CD14-positive monocyte (primary cell): ENCODE measurements at regions not wholly inside any gene's neighbourhood (a gene's known extent, or its start where the extent isn't known, plus 50 kb on each side); places are given as distances from the start of the nearest gene placed in this dataset.

Experiments
- DNase-seq, 3 donors: peaks; one replicate each; pipeline ENCODE4 v3.0.0-alpha.2; 2011 to 2022
- H2AFZ ChIP-seq: 2 replicates; pipeline ENCODE4 v1.6.0; 2012; ENCODE audit warnings: mild to moderate bottlenecking, low read depth, low read length, inconsistent platforms; ENCODE audit not compliant: insufficient read depth, poor library complexity, severe bottlenecking
- H3K27ac ChIP-seq, 2 donors: 1 replicate in 1 of 2; 2 replicates in 1 of 2; pipeline ENCODE4 v1.5.1; 2012 to 2013; ENCODE audit warnings: low read length in 2 of 2, control low read depth in 1 of 2, inconsistent platforms in 1 of 2, low read depth in 1 of 2, mild to moderate bottlenecking in 1 of 2
- H3K27me3 ChIP-seq, 2 donors: one replicate each; pipeline versions ENCODE4 v1.6.0 to v1.6.1; 2011 to 2013; ENCODE audit warnings: low read length in 2 of 2; ENCODE audit not compliant: control insufficient read depth in 2 of 2, insufficient read depth in 2 of 2
- H3K36me3 ChIP-seq, 2 donors: replicated peaks in 1 of 2; 1 replicate in 1 of 2; 2 replicates in 1 of 2; pipeline versions ENCODE4 v1.5.1 to v1.6.1; 2012 to 2013; ENCODE audit warnings: low read length in 2 of 2, control low read depth in 1 of 2, inconsistent platforms in 1 of 2, mild to moderate bottlenecking in 1 of 2; ENCODE audit not compliant: insufficient read depth in 2 of 2, control insufficient read depth in 1 of 2
- H3K4me1 ChIP-seq, 2 donors: 1 replicate in 1 of 2; 2 replicates in 1 of 2; pipeline versions ENCODE4 v1.5.1 to v1.6.1; 2012 to 2013; ENCODE audit warnings: low read length in 2 of 2, control low read depth in 1 of 2, inconsistent platforms in 1 of 2, mild to moderate bottlenecking in 1 of 2, moderate library complexity in 1 of 2; ENCODE audit not compliant: insufficient read depth in 2 of 2, control insufficient read depth in 1 of 2
- H3K4me2 ChIP-seq: replicated peaks from 2 replicates; pipeline ENCODE3; 2012; ENCODE audit warnings: low read length, moderate library complexity, mild to moderate bottlenecking; ENCODE audit not compliant: poor library complexity, severe bottlenecking; ENCODE audit errors: extremely low read depth
- H3K4me3 ChIP-seq, 3 experiments: fragments of 200-600 bp in 1 of 3; sonication (generic) in 1 of 3; replicated peaks in 1 of 3; 1 replicate in 2 of 3; 2 replicates in 1 of 3; pipeline ENCODE4 v1.5.1; 2011 to 2013; ENCODE audit warnings: low read length in 3 of 3, mild to moderate bottlenecking in 3 of 3, control low read depth in 2 of 3, low read depth in 2 of 3, inconsistent platforms in 1 of 3, moderate library complexity in 1 of 3
- H3K79me2 ChIP-seq: 2 replicates; pipeline ENCODE4 v1.6.0; 2012; ENCODE audit warnings: mild to moderate bottlenecking, control low read depth, inconsistent platforms, low read length, moderate library complexity; ENCODE audit not compliant: insufficient read depth
- H3K9ac ChIP-seq: 2 replicates; pipeline ENCODE4 v1.6.0; 2017; ENCODE audit warnings: low read length, mild to moderate bottlenecking; ENCODE audit not compliant: insufficient read depth, poor library complexity, severe bottlenecking
- H3K9me3 ChIP-seq, 2 donors: replicated peaks in 1 of 2; 1 replicate in 1 of 2; 2 replicates in 1 of 2; pipeline versions ENCODE4 v1.5.1 to v1.6.1; 2012 to 2013; ENCODE audit warnings: low read length in 2 of 2, control low read depth in 1 of 2; ENCODE audit not compliant: control insufficient read depth in 1 of 2, insufficient read depth in 1 of 2
- H4K20me1 ChIP-seq: 2 replicates; pipeline ENCODE4 v1.6.0; 2012; ENCODE audit warnings: mild to moderate bottlenecking, low read length, control low read depth, moderate library complexity; ENCODE audit not compliant: insufficient read depth
- H3K27ac Mint-ChIP-seq, 7 donors: one replicate each; pipeline ENCODE4 v1.8.0; 2020; ENCODE audit warnings: mild to moderate bottlenecking in 7 of 7, mixed read lengths in 7 of 7, moderate library complexity in 6 of 7, inconsistent platforms in 2 of 7
- H3K27me3 Mint-ChIP-seq, 3 donors: one replicate each; pipeline ENCODE4 v1.8.0; 2021 to 2022; ENCODE audit warnings: low read depth in 3 of 3, mild to moderate bottlenecking in 3 of 3, mixed read lengths in 3 of 3, moderate library complexity in 3 of 3, inconsistent platforms in 1 of 3
- H3K36me3 Mint-ChIP-seq, 2 donors: one replicate each; pipeline ENCODE4 v1.8.0; 2020; ENCODE audit warnings: mixed read lengths in 2 of 2, inconsistent platforms in 1 of 2, mild to moderate bottlenecking in 1 of 2
- H3K4me1 Mint-ChIP-seq: one replicate; pipeline ENCODE4 v1.8.0; 2020; ENCODE audit warnings: mild to moderate bottlenecking, mixed read lengths
- H3K4me3 Mint-ChIP-seq, 2 donors: one replicate each; pipeline ENCODE4 v1.8.0; 2020; ENCODE audit warnings: mild to moderate bottlenecking in 2 of 2, mixed read lengths in 2 of 2, moderate library complexity in 1 of 2
- H3K9me3 Mint-ChIP-seq, 7 donors: one replicate each; pipeline ENCODE4 v1.8.0; 2020 to 2022; ENCODE audit warnings: mixed read lengths in 7 of 7, mild to moderate bottlenecking in 6 of 7, moderate library complexity in 6 of 7, inconsistent platforms in 2 of 7
- CTCF ChIP-seq: fragments of 200-600 bp; IDR thresholded peaks from one replicate; pipeline ENCODE4 v1.8.0; 2022; ENCODE audit warnings: antibody characterized with exemption, mild to moderate bottlenecking
- WGBS: methylation state at CpG from one replicate; pipeline ENCODE4 v1.1.5; 2013; ENCODE audit warnings: missing lambda C conversion rate; ENCODE audit not compliant: insufficient coverage; 5-methylcytosine and 5-hydroxymethylcytosine counted together
- intact Hi-C, 2 donors: fragments of 100-400 bp; cut with micrococcal nuclease; formaldehyde crosslinking; loops; one replicate each; pipeline versions ENCODE4 v1.15.0 to v1.15.1; 2023

DNA sequence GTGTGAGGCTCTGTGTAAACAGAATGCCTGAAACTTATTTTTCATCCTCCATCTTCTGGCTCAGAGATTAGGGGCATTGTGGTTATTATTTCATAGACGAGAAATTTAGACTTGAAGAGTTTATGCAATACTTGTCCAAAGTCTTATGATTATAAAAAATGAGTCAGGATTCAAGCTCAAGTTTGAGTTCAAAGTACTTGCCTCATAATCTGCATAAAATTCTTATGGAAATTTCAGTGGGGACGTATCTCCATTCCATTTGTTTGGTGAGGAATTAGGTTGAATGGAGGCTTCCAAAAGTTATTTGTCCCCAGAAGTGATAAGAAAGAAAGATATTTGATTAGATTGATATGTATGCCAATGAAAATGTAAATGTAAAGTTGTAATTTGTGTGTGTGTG, 93.7 kb upstream of the CLVS2 start:
- Histone ChIP-seq H4K20me1 (no peaks in the 10 kb centered on the region), H2AFZ (no peak overlapping the region), H3K27me3 (no peaks in the 10 kb centered on the region), H3K4me2 (no peak overlapping the region), H3K79me2 (no peaks in the 10 kb centered on the region), H3K4me1 (no peaks in the 10 kb centered on the region), H3K27ac (no peak overlapping the region), H3K9ac (no peak overlapping the region), H3K4me3 (no peak overlapping the region), H3K9me3 (no peaks in the 10 kb centered on the region), H3K36me3 (no peaks in the 10 kb centered on the region)
- TF ChIP-seq CTCF = no peak
- Mint-ChIP-seq H3K9me3 (peaks cover 0 to 5% (median 4%) of the 10 kb centered on the region in 7 donors), H3K4me3 (no peak overlapping the region), H3K36me3 (no peaks in the 10 kb centered on the region), H3K27ac (no peak overlapping the region), H3K27me3 (peaks cover 0 to 2% (median 2%) of the 10 kb centered on the region in 3 donors), H3K4me1 (no peaks in the 10 kb centered on the region)
- intact Hi-C loops = no loop called here
- DNase-seq = no peak
- WGBS = no CpG with 5 or more reads among the region's 2 CpGs

DNA sequence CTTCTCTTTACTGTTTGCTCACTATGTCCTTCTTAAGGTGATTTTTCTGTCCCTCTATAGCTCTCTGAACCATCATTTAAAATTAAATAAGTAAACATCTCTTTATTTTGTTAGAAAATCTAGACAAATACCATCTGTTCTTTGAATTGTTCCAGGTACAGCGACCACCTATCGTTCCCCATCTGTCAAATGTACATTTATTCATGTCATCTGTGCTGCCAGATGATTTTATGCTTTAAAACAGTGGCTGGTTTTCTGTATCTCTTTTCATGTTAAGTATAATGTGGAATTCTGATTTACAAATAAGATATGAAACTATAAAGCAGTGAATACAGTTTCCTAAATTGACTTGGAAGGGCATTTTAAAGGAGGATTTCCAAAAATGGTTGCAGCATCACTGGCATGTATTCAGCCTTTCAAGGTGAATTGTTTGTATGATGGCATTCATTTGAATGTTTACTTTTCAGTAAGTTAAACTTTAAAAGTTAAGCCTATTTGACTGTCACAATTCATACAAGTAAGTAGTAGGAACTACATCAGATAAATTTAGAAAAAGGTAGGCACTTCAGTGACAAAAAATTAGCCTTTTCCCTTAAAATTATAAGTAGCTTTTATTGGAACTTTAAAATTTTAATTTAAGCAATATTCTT, 92.6 kb upstream of the CLVS2 start:
- H3K27me3 Mint-ChIP-seq = peaks cover 0 to 2% (median 2%) of the 10 kb centered on the region in 3 donors
- WGBS = no CpG with 5 or more reads among the region's 2 CpGs
- H3K4me3 ChIP-seq = no peak overlapping the region
- H3K4me1 ChIP-seq = no peaks in the 10 kb centered on the region
- H3K27me3 ChIP-seq = no peaks in the 10 kb centered on the region
- DNase-seq = no peak
- peaks cover 0 to 7% (median 4%) of the 10 kb centered on the region in 7 donors for H3K9me3 Mint-ChIP-seq
- H3K4me1 Mint-ChIP-seq = no peaks in the 10 kb centered on the region
- H3K36me3 ChIP-seq = no peaks in the 10 kb centered on the region
- H3K4me2 ChIP-seq = no peak overlapping the region
- H3K27ac ChIP-seq = no peak overlapping the region
- H3K36me3 Mint-ChIP-seq = no peaks in the 10 kb centered on the region
- H3K9me3 ChIP-seq = no peaks in the 10 kb centered on the region
- no peak overlapping the region for H2AFZ ChIP-seq
- no peaks in the 10 kb centered on the region for H3K79me2 ChIP-seq
- TF ChIP-seq CTCF = no peak
- intact Hi-C loops = no loop called here
- H4K20me1 ChIP-seq = no peaks in the 10 kb centered on the region
- H3K4me3 Mint-ChIP-seq = no peak overlapping the region
- no peak overlapping the region for H3K9ac ChIP-seq
- no peak overlapping the region for H3K27ac Mint-ChIP-seq
